GM06990 (cell line): ENCODE measurements at regions not wholly inside any gene's neighbourhood (a gene's known extent, or its start where the extent isn't known, plus 50 kb on each side); places are given as distances from the start of the nearest gene placed in this dataset.

Experiments
- DNase-seq: peaks from one replicate; pipeline ENCODE4 v3.0.0-alpha.2; 2011; ENCODE audit not compliant: insufficient read length; ENCODE audit errors: extremely low read depth
- H3K27me3 ChIP-seq: replicated peaks from 2 replicates; pipeline ENCODE4 v1.6.0; 2011; ENCODE audit warnings: low read length; ENCODE audit not compliant: control insufficient read depth, insufficient read depth
- H3K36me3 ChIP-seq: 2 replicates; pipeline ENCODE4 v1.5.1; 2011; ENCODE audit warnings: low read length; ENCODE audit not compliant: control insufficient read depth, insufficient read depth
- H3K4me3 ChIP-seq: replicated peaks from 2 replicates; pipeline ENCODE4 v1.5.1; 2011; ENCODE audit warnings: low read depth, mild to moderate bottlenecking, control low read depth, low read length
- TF ChIP-seq, protein P1 (sequence below): IDR thresholded peaks from 2 replicates; pipeline ENCODE4 v1.5.1; 2011; ENCODE audit warnings: low read length, control low read depth, mild to moderate bottlenecking, inconsistent platforms; ENCODE audit not compliant: insufficient read depth, poor library complexity, severe bottlenecking

DNA sequence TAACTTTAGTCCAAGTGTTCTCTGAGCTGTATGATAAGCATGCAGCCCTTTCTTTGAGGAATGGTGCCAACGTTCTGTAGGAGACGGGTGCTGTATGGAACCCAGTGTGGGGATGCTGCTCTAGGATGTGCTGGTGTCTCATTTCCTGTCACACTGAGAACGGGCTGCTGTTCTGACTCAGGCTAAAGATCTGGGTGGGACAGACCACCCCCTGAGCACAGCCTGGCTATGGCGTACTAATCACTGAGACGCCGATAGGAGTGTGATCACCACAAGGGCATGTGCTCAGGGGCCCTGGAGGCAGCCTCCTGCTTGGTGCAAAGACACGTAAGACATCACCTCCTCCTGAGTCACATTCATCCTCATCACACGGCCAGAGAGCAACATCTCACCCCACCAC is 240.4 kb downstream of the IRX2 start:
- Histone ChIP-seq H3K36me3 (no peaks in the 10 kb centered on the region), H3K27me3 (no peaks in the 10 kb centered on the region), H3K4me3 (no peak overlapping the region)
- TF ChIP-seq, protein P1, sequence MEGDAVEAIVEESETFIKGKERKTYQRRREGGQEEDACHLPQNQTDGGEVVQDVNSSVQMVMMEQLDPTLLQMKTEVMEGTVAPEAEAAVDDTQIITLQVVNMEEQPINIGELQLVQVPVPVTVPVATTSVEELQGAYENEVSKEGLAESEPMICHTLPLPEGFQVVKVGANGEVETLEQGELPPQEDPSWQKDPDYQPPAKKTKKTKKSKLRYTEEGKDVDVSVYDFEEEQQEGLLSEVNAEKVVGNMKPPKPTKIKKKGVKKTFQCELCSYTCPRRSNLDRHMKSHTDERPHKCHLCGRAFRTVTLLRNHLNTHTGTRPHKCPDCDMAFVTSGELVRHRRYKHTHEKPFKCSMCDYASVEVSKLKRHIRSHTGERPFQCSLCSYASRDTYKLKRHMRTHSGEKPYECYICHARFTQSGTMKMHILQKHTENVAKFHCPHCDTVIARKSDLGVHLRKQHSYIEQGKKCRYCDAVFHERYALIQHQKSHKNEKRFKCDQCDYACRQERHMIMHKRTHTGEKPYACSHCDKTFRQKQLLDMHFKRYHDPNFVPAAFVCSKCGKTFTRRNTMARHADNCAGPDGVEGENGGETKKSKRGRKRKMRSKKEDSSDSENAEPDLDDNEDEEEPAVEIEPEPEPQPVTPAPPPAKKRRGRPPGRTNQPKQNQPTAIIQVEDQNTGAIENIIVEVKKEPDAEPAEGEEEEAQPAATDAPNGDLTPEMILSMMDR, result no peak
- DNase-seq, result no peak

DNA sequence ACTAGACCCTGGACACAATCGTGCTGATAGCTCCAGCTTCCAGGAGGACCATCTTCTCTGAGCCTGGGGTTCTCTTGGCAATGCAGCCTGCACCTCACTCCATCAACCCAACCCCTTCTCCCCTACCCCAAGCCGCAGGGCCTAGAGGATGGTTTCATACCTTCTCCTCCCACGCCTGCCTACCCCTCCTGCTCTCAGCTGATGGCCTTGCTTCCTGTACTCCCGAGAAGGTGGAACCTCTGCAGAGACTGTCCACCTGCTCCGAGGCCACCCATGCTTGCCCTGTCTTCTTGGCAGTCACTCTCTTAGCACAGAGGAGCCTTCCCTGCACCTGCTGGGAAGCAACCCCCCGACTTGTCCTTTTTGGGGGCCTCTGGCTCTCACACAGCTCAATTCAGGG is 241.9 kb downstream of the IRX2 start:
- H3K27me3 ChIP-seq, result no peaks in the 10 kb centered on the region
- H3K4me3 ChIP-seq, result no peak overlapping the region
- no peaks in the 10 kb centered on the region for H3K36me3 ChIP-seq
- TF ChIP-seq, protein P1, result no peak
- DNase-seq, result no peak

DNA sequence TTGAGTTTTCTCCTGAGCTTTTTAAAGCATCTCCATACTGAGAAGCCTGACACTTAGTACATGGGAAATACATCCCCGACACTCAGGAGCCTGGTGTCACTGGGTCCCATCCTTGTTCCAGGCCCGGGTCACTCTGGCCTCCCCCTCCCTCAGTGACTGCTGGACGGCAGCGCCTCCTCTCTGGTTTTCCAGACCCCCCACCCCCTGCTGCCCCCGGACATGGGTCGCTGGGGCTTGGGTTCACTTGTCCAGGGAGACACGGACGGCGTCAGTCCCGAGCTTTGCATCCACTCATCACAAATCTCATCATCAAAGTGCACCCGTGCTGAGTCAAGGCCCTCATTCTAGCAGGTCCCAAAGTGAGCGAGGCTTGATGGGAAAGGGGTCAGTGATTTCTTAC is 243.0 kb downstream of the IRX2 start:
- TF ChIP-seq, protein P1, result no peak
- DNase-seq, result no peak
- Histone ChIP-seq H3K36me3 (no peaks in the 10 kb centered on the region), H3K27me3 (no peaks in the 10 kb centered on the region), H3K4me3 (no peak overlapping the region)

DNA sequence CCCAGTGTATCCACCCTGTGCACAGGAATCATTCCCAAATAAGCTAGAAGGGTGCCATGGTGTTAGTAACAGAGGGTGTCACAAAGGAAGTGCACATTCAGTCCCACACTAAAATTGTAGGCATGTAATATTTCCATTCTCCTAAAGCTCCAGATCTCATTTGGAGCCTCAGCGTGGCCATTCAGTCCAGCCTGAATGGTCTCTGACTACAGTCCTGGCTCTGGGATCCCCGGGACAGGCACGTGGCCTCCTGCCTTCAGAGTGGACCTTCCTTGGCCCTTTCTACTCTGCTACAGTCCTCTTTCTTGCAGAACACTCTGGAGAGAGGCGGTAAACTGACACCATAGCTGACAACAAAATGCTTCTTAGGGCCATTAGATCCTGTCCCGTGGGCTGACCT is 243.9 kb downstream of the IRX2 start:
- H3K4me3 ChIP-seq, result no peak overlapping the region
- DNase-seq, result no peak
- no peaks in the 10 kb centered on the region for H3K36me3 ChIP-seq
- no peaks in the 10 kb centered on the region for H3K27me3 ChIP-seq
- TF ChIP-seq, protein P1, result no peak

DNA sequence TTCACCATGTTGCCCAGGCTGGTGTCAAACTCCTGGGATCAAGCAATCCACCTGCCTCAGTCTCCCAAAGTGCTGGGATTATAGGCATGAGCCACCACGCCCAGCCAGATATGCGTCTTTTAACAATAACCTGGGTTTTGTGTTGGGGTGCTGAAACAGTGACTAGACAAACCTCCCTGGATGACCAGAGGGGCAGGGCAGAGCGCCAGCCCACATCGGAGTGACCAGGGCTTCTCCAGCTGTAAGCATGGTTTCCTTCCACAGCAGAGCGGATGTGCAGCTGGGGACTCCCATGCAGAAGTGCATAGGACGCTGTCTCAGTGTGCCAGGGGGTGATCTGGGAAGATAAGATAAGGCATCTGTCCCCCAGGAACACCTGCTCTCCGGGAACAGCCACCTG is 244.9 kb downstream of the IRX2 start:
- TF ChIP-seq, protein P1, result no peak

DNA sequence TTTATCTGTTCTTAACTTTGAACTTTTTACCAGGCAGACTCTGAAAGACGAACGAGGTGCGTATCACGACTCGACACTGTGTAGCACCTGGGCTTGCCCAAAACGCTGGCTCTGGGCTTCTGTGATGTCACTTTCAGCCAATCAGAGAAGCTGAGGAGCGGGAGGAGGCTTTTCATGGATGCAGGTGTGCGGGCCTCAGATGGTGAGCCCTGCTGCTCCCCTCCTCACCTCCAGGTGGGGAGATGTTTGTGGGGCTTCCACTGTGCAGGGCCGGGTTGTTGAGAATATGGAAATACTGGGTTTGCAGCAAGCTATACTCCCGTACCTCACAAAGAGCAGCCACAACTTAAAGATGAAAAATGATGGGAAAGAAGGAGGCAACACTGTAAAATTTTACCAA is 246.3 kb downstream of the IRX2 start:
- Histone ChIP-seq H3K4me3 (no peak overlapping the region), H3K27me3 (no peaks in the 10 kb centered on the region), H3K36me3 (no peaks in the 10 kb centered on the region)
- TF ChIP-seq, protein P1, result no peak
- DNase-seq, result no peak

More for the DNA sequence above, 244.9 kb downstream of the IRX2 start:
- no peaks in the 10 kb centered on the region for H3K36me3 ChIP-seq
- H3K4me3 ChIP-seq, result no peak overlapping the region
- no peaks in the 10 kb centered on the region for H3K27me3 ChIP-seq
- DNase-seq, result no peak
